CD4-positive, alpha-beta T cell treated with Interleukin-12 subunit alpha and Interleukin-12 subunit beta, for 1 hour (primary cell): ENCODE measurements at regions not wholly inside any gene's neighbourhood (a gene's known extent, or its start where the extent isn't known, plus 50 kb on each side); places are given as distances from the start of the nearest gene placed in this dataset.

ENCODE experiments used
- DNase-seq: peaks from one replicate; pipeline ENCODE4 v3.0.0-alpha.2; 2020

- no peak for DNase-seq
These were observed 1334.6 kb downstream of the TBC1D22A start for GRCh38 chr22:48096851-48097665.

- no peak for DNase-seq
These were observed 1334.0 kb downstream of the TBC1D22A start for GRCh38 chr22:48096411-48096810.

- no peak for DNase-seq
These were observed 1331.5 kb downstream of the TBC1D22A start for GRCh38 chr22:48093981-48094380.

GRCh38 chr22:48092866-48093265 lies 1330.4 kb downstream of the TBC1D22A start:
- DNase-seq: no peak

GRCh38 chr22:48091656-48092223 lies 1329.3 kb downstream of the TBC1D22A start:
- no peak for DNase-seq

GRCh38 chr22:48091060-48091650 lies 1328.7 kb downstream of the TBC1D22A start:
- no peak for DNase-seq

- no peak for DNase-seq
These were observed 1327.9 kb downstream of the TBC1D22A start for GRCh38 chr22:48090332-48090672.

GRCh38 chr22:48089601-48090331 lies 1327.3 kb downstream of the TBC1D22A start:
- no peak for DNase-seq

- no peak for DNase-seq
These were observed 1326.6 kb downstream of the TBC1D22A start for GRCh38 chr22:48088926-48089536.

GRCh38 chr22:48088251-48088650 lies 1325.8 kb downstream of the TBC1D22A start:
- DNase-seq: no peak

GRCh38 chr22:48085901-48086645 lies 1323.6 kb downstream of the TBC1D22A start:
- DNase-seq: no peak

GRCh38 chr22:48084729-48085050 lies 1322.2 kb downstream of the TBC1D22A start:
- no peak for DNase-seq

GRCh38 chr22:48084041-48084728 lies 1321.7 kb downstream of the TBC1D22A start:
- DNase-seq: no peak

- DNase-seq: no peak
These were observed 1321.1 kb downstream of the TBC1D22A start for GRCh38 chr22:48083502-48083901.

- no peak for DNase-seq
These were observed 1319.8 kb downstream of the TBC1D22A start for GRCh38 chr22:48082284-48082683.

- no peak for DNase-seq
These were observed 1318.8 kb downstream of the TBC1D22A start for GRCh38 chr22:48081281-48081680.

- DNase-seq: no peak
These were observed 1318.1 kb downstream of the TBC1D22A start for GRCh38 chr22:48080316-48081165.

GRCh38 chr22:48079505-48080290 lies 1317.2 kb downstream of the TBC1D22A start:
- DNase-seq: no peak

- DNase-seq: no peak
These were observed 1316.4 kb downstream of the TBC1D22A start for GRCh38 chr22:48078825-48079224.

- DNase-seq: no peak
These were observed 1315.2 kb downstream of the TBC1D22A start for GRCh38 chr22:48077699-48078098.
